Common myeloid progenitor, CD34-positive (primary cell): ENCODE measurements at regions not wholly inside any gene's neighbourhood (a gene's known extent, or its start where the extent isn't known, plus 50 kb on each side); places are given as distances from the start of the nearest gene placed in this dataset.

ENCODE experiments used
- CTCF ChIA-PET: fragments of 350-600 bp; sonication (Branson Sonifier 250); formaldehyde crosslinking; loops from one replicate; lab custom pipeline; 2021; ENCODE audit warnings: antibody characterized with exemption; lab: Charles Lee
- POLR2A ChIA-PET: fragments of 350-600 bp; sonication (Branson Sonifier 250); formaldehyde crosslinking; loops from one replicate; lab custom pipeline; 2021; ENCODE audit warnings: antibody characterized with exemption; lab: Charles Lee
- DNase-seq, 3 donors: peaks; one replicate each; pipeline versions ENCODE4 v3.0.0 to v3.0.0-alpha.2; 2013
- H3K27ac ChIP-seq, 2 experiments: 1 replicate in 1 of 2; 2 replicates in 1 of 2; pipeline ENCODE4 v1.7.0; 2013; ENCODE audit warnings: inconsistent platforms in 2 of 2, low read length in 2 of 2, mild to moderate bottlenecking in 2 of 2, low read depth in 1 of 2, moderate library complexity in 1 of 2; ENCODE audit not compliant: severe bottlenecking in 2 of 2, insufficient read depth in 1 of 2, poor library complexity in 1 of 2
- H3K27me3 ChIP-seq, 5 experiments: replicated peaks in 2 of 5; 1 replicate in 3 of 5; 2 replicates in 2 of 5; pipeline versions ENCODE4 v1.6.1 to v1.7.0; 2013; ENCODE audit warnings: low read length in 4 of 5, mild to moderate bottlenecking in 2 of 5, moderate library complexity in 2 of 5, inconsistent platforms in 1 of 5; ENCODE audit not compliant: insufficient read depth in 5 of 5, control insufficient read depth in 4 of 5
- H3K36me3 ChIP-seq, 4 experiments: 1 replicate in 2 of 4; 2 replicates in 2 of 4; pipeline versions ENCODE4 v1.6.1 to v1.7.0; 2013; ENCODE audit warnings: low read length in 3 of 4, control low read depth in 1 of 4, mild to moderate bottlenecking in 1 of 4; ENCODE audit not compliant: control insufficient read depth in 4 of 4, insufficient read depth in 4 of 4
- H3K4me1 ChIP-seq, 4 experiments: 1 replicate in 3 of 4; 2 replicates in 1 of 4; pipeline versions ENCODE4 v1.6.1 to v1.7.1; 2013; ENCODE audit warnings: low read length in 3 of 4, mild to moderate bottlenecking in 3 of 4, control low read depth in 1 of 4, inconsistent platforms in 1 of 4, moderate library complexity in 1 of 4; ENCODE audit not compliant: control insufficient read depth in 4 of 4, insufficient read depth in 4 of 4; ENCODE audit errors: control extremely low read depth in 1 of 4
- H3K4me3 ChIP-seq, 7 experiments: 1 replicate in 4 of 7; 2 replicates in 3 of 7; pipeline versions ENCODE4 v1.5.1 to v1.7.0; 2013; ENCODE audit warnings: mild to moderate bottlenecking in 7 of 7, low read length in 6 of 7, moderate library complexity in 6 of 7, inconsistent platforms in 2 of 7, low read depth in 2 of 7, control low read depth in 1 of 7; ENCODE audit not compliant: insufficient read depth in 4 of 7, control insufficient read depth in 1 of 7; ENCODE audit errors: extremely low read depth in 1 of 7
- H3K9me3 ChIP-seq, 5 experiments: 1 replicate in 4 of 5; 2 replicates in 1 of 5; pipeline versions ENCODE4 v1.6.1 to v1.7.1; 2013; ENCODE audit warnings: low read length in 4 of 5, mild to moderate bottlenecking in 2 of 5, inconsistent platforms in 1 of 5, low read depth in 1 of 5, moderate library complexity in 1 of 5; ENCODE audit not compliant: control insufficient read depth in 4 of 5, insufficient read depth in 2 of 5; ENCODE audit errors: control extremely low read depth in 1 of 5
- WGBS: methylation state at CpG from one replicate; pipeline ENCODE4 v1.1.5; 2013; ENCODE audit not compliant: insufficient coverage; 5-methylcytosine and 5-hydroxymethylcytosine counted together

DNA sequence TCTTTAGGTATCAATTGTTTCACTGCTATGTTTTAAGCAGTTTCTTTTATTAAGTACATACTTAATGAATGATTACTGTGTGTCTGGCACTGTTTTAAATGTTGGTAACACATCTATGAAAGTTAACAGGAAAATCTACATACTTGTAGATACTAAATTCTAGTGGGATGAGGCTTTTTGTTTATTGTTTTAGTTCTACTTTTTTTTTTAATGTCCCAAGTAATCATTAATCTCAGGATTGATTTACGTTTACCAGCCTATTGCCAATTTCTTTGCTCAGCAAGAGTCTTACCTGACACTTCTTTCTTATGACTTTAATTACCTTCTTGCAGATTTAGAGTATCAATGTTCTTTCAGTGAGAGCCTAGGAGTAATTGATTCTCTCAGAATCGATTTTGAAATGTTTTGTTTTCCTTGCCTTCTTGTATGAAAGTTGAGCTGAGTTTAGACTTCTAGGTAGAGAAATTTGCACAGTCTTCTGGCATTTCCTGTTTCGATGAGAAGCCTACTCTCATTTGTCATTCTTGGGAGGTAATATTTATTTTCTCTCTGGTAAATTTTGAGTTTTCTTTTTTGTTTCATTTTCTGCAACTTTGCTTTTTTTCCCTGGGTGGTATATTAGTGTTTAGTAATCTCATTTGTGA lies 235.2 kb upstream of the ANKRD50 start:
- Histone ChIP-seq H3K4me1 (no peaks in the 10 kb centered on the region), H3K27ac (no peak overlapping the region), H3K36me3 (no peaks in the 10 kb centered on the region), H3K9me3 (no peaks in the 10 kb centered on the region), H3K27me3 (no peaks in the 10 kb centered on the region), H3K4me3 (no peak overlapping the region)
- ChIA-PET POLR2A (no interaction called here), CTCF (no interaction called here)
- WGBS: 57% methylated on average over 1 of the region's 3 CpGs
- DNase-seq: no peak

DNA sequence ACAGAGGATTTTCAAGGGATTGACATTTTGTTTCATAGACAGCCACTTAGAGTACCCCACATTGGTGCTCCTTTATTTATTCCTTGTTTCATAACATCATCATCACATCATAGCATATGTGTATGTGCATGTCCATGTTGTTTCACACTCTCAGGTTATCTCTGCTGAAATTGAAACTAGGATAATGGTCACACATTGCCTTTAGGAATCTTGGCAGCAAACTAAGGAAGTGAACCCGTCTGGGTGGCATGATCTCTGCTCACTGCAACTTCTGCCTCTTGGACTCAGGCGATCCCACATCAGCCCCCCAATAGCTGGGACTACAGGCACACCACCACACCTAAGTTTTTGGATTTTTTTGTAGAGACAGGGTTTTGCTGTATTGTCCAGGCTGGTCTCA lies 234.2 kb upstream of the ANKRD50 start:
- H3K27ac ChIP-seq: no peak overlapping the region
- no peaks in the 10 kb centered on the region for H3K4me1 ChIP-seq
- H3K36me3 ChIP-seq: no peaks in the 10 kb centered on the region
- DNase-seq: no peak
- CTCF ChIA-PET: no interaction called here
- POLR2A ChIA-PET: no interaction called here
- H3K4me3 ChIP-seq: no peak overlapping the region
- WGBS: 72% methylated on average over 2 of the region's 2 CpGs
- H3K27me3 ChIP-seq: no peaks in the 10 kb centered on the region
- H3K9me3 ChIP-seq: no peaks in the 10 kb centered on the region

DNA sequence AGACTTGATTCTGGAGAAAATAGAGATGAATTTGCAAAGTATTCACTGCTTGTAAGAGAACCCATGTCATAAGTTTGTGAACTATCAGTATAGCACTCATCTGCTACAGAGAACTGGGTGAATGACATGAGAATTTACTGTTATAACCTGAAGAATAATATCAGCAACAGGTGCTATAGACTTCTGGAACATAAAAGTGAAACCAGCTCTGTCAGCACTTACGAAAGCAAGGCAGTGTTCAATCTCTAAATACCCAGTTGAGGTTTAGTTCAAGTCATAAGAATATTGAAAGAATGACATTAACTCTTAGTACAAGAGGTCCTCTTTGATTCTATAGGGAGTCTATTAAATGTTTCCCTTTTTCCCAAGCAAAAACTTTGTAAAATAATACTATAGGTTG lies 232.9 kb upstream of the ANKRD50 start:
- Histone ChIP-seq H3K27me3 (no peaks in the 10 kb centered on the region), H3K4me3 (no peak overlapping the region), H3K36me3 (no peaks in the 10 kb centered on the region), H3K4me1 (no peaks in the 10 kb centered on the region), H3K9me3 (no peaks in the 10 kb centered on the region), H3K27ac (no peak overlapping the region)
- POLR2A ChIA-PET: no interaction called here
- no CpG with 5 or more reads among the region's 1 CpG for WGBS
- CTCF ChIA-PET: no interaction called here
- DNase-seq: no peak

DNA sequence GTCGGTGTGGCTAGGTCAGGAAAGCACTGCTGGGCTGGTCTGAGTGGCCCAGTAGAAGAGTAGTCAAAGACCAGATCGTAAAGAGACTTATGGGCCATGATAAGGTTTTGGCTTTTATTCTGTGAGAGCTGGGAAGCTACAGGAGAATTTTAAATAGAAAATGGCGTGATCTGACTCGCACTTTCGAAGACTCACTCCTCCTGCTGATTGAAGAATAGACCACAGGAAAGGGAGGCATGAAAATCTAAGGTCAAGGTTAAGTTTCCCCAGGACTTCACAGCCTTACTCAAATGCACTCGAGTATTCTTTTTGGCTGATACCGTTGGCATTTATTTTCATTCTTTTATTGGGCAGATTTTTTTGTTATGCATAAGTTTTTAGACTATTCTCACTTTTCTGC lies 231.4 kb upstream of the ANKRD50 start:
- H3K36me3 ChIP-seq: no peaks in the 10 kb centered on the region
- H3K9me3 ChIP-seq: no peaks in the 10 kb centered on the region
- no peak overlapping the region for H3K4me3 ChIP-seq
- 98% methylated on average over 5 of the region's 7 CpGs for WGBS
- ChIA-PET CTCF (no interaction called here), POLR2A (no interaction called here)
- H3K4me1 ChIP-seq: no peaks in the 10 kb centered on the region
- no peak overlapping the region for H3K27ac ChIP-seq
- DNase-seq: no peak
- H3K27me3 ChIP-seq: no peaks in the 10 kb centered on the region

DNA sequence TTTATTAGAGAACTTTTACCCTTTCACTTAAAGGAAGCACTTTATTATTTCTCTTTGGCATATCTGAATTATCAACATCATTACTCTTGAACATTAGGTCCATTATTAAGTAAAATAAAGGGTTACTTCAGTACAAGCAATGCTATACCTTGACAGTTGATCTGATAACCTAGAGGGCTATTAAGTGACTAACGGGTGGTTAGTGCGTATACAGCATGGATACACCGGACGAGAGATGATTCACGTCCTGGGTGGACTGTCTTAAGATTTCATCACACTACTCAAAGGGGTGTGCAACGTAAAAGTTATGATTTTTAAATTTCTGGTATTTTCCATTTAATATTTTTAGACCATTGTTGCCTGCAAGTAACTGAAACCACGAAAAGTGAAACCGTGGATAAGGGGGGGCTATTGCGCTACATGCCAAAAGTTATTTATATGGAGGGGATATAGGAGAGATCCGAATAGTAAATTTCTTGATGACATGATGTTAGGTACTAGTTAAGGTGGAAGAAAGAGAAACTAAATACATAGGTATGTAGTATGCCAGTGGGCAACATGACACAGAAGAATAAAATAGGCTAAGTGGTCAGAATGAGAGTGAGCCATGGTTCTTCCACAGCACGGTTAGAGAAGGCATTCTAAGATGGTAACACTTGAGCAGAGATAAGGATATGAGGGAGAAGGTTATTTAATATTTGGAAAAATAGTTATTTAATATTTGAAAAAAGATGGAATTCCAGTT lies 230.8 kb upstream of the ANKRD50 start:
- no peak overlapping the region for H3K27ac ChIP-seq
- no peak overlapping the region for H3K4me3 ChIP-seq
- H3K9me3 ChIP-seq: no peaks in the 10 kb centered on the region
- H3K27me3 ChIP-seq: no peaks in the 10 kb centered on the region
- WGBS: 93% methylated on average over 7 of the region's 11 CpGs
- no peaks in the 10 kb centered on the region for H3K36me3 ChIP-seq
- DNase-seq: no peak
- no peaks in the 10 kb centered on the region for H3K4me1 ChIP-seq
- CTCF ChIA-PET: no interaction called here
- POLR2A ChIA-PET: no interaction called here

DNA sequence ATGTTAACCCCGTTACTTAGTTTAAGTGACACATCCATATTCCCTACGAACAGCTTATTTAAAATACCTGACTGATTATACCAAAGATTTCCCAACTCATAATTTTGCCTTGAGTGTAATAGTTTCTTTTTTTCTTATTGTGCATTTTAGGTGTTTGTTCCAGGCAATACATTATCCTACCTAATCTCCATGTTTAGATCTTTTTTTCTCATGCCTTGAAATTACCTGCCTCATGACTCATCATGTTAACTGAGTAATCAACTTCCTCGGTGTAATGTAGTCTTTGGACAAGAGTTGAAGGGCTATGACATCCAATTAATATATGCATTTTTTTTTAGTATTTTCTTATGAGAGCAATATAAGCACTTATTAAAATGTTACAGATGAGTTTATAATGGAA lies 228.7 kb upstream of the ANKRD50 start:
- POLR2A ChIA-PET: interaction anchor here (0.6 kb wide), 1 partner anchor 16 kb away, joined by 3 read pairs; no protein-coding TSS in a partner anchor

DNA sequence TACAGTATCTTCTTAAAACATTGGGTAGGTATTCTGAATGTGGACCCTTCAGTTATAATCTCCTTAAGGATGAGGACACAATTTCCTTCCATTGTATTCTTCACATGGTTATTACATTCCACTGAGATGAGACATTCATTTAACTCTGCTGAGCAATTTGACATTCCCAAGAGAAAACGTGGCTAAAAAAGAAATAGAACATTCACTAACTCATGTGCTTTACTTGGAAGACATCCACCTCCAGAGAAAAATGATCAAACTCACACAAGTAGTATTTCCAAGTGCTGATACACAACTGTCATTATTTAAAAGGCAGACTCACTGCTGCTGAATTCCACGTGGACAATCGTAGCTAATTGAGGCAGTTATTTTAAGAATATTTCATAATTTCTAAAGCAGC lies 227.9 kb upstream of the ANKRD50 start:
- POLR2A ChIA-PET: no interaction called here

More for the DNA sequence above, 228.7 kb upstream of the ANKRD50 start:
- CTCF ChIA-PET: no interaction called here
- no peak for DNase-seq
- Histone ChIP-seq H3K9me3 (no peaks in the 10 kb centered on the region), H3K36me3 (no peaks in the 10 kb centered on the region), H3K4me1 (no peaks in the 10 kb centered on the region), H3K4me3 (no peak overlapping the region), H3K27ac (no peak overlapping the region), H3K27me3 (no peaks in the 10 kb centered on the region)
- WGBS: 80% methylated on average over 1 of the region's 3 CpGs

More for the DNA sequence above, 227.9 kb upstream of the ANKRD50 start:
- no peaks in the 10 kb centered on the region for H3K36me3 ChIP-seq
- H3K4me1 ChIP-seq: no peaks in the 10 kb centered on the region
- CTCF ChIA-PET: no interaction called here
- H3K9me3 ChIP-seq: no peaks in the 10 kb centered on the region
- no peak overlapping the region for H3K27ac ChIP-seq
- DNase-seq: no peak
- H3K27me3 ChIP-seq: no peaks in the 10 kb centered on the region
- 86% methylated on average over 1 of the region's 3 CpGs for WGBS
- H3K4me3 ChIP-seq: no peak overlapping the region
